SK-N-SH (cell line): ENCODE measurements at regions not wholly inside any gene's neighbourhood (a gene's known extent, or its start where the extent isn't known, plus 50 kb on each side); places are given as distances from the start of the nearest gene placed in this dataset.
"Not testable (repeated sequence)": the region's sequence is repeated elsewhere in the genome, so short reads cannot be mapped to it uniquely, and the experiment has no call there.

Experiments used
- CTCF ChIA-PET: fragments of 300-600, 350-600 bp; formaldehyde crosslinking; extraction: SDS; loops from one replicate; lab custom pipeline; 2021; lab: Yijun Ruan, JAX
- POLR2A ChIA-PET: fragments of 350-600 bp; sonication (Branson Sonifier 250); formaldehyde crosslinking; extraction: SDS; loops from one replicate; lab custom pipeline; 2020; ENCODE audit warnings: antibody characterized with exemption, inconsistent platforms; lab: Yijun Ruan, JAX
- DNase-seq: peaks from one replicate; pipeline ENCODE4 v3.0.0; 2012
- H2AFZ ChIP-seq: fragments of 200-600 bp; sonication (generic); 2 replicates; pipeline ENCODE4 v1.8.1; 2016; ENCODE audit warnings: antibody characterized with exemption, mild to moderate bottlenecking, low read depth
- H3F3A ChIP-seq: fragments of 200-600 bp; sonication (generic); replicated peaks from 2 replicates; pipeline ENCODE3; 2016; ENCODE audit warnings: antibody characterized with exemption, mild to moderate bottlenecking; ENCODE audit not compliant: insufficient read depth
- H3K27ac ChIP-seq, 2 experiments: fragments of 200-500 bp in 1 of 2; fragments of 200-600 bp in 1 of 2; sonication (Bioruptor generic) in 1 of 2; sonication (generic), shearing (Covaris generic) in 1 of 2; 2 replicates each; pipeline versions ENCODE4 v1.5.1 to v1.6.1; 2014 to 2016; ENCODE audit warnings: low read depth in 2 of 2, inconsistent platforms in 1 of 2, low read length in 1 of 2, mild to moderate bottlenecking in 1 of 2, mixed read lengths in 1 of 2
- H3K27me3 ChIP-seq: fragments of 200-600 bp; sonication (generic), shearing (Covaris generic); 2 replicates; pipeline ENCODE4 v1.6.1; 2016; ENCODE audit warnings: mixed run types; ENCODE audit not compliant: insufficient read depth
- H3K36me3 ChIP-seq, 2 experiments: fragments of 200-500 bp in 1 of 2; fragments of 200-600 bp in 1 of 2; sonication (Bioruptor generic) in 1 of 2; sonication (generic) in 1 of 2; replicated peaks in 1 of 2; 2 replicates each; pipeline versions ENCODE3 to v1.5.1; 2014 to 2016; ENCODE audit warnings: low read length in 1 of 2, mild to moderate bottlenecking in 1 of 2; ENCODE audit not compliant: insufficient read depth in 2 of 2, control insufficient read depth in 1 of 2
- H3K4me1 ChIP-seq, 2 experiments: fragments of 200-500 bp in 1 of 2; fragments of 200-600 bp in 1 of 2; sonication (Bioruptor generic) in 1 of 2; sonication (generic), shearing (Covaris generic) in 1 of 2; 2 replicates each; pipeline versions ENCODE4 v1.5.1 to v1.6.1; 2014 to 2016; ENCODE audit warnings: low read depth in 1 of 2, low read length in 1 of 2, mixed run types in 1 of 2; ENCODE audit not compliant: insufficient read depth in 2 of 2, control insufficient read depth in 1 of 2
- H3K4me2 ChIP-seq: fragments of 200-600 bp; sonication (generic), shearing (Covaris generic); 2 replicates; pipeline ENCODE4 v1.6.1; 2017; ENCODE audit warnings: mixed run types
- H3K4me3 ChIP-seq, 2 experiments: fragments of 200-500 bp in 1 of 2; fragments of 200-600 bp in 1 of 2; sonication (Bioruptor generic) in 1 of 2; sonication (generic), shearing (Covaris generic) in 1 of 2; 2 replicates each; pipeline versions ENCODE4 v1.5.1 to v1.8.1; 2014 to 2016; ENCODE audit warnings: low read depth in 2 of 2, inconsistent platforms in 1 of 2, low read length in 1 of 2, mild to moderate bottlenecking in 1 of 2, mixed read lengths in 1 of 2, moderate library complexity in 1 of 2
- H3K79me2 ChIP-seq: fragments of 200-600 bp; sonication (generic); 2 replicates; pipeline ENCODE4 v1.8.1; 2017; ENCODE audit warnings: mild to moderate bottlenecking; ENCODE audit not compliant: insufficient read depth
- H3K9ac ChIP-seq: fragments of 200-600 bp; sonication (generic); 2 replicates; pipeline ENCODE4 v1.6.1; 2017; ENCODE audit warnings: mixed run types
- H3K9me2 ChIP-seq: fragments of 200-600 bp; sonication (generic); 2 replicates; pipeline ENCODE4 v1.6.1; 2017; ENCODE audit warnings: mixed run types
- H3K9me3 ChIP-seq: fragments of 200-600 bp; sonication (generic); 2 replicates; pipeline ENCODE4 v1.6.1; 2017; ENCODE audit warnings: mixed run types, mild to moderate bottlenecking, moderate library complexity
- H4K20me1 ChIP-seq: fragments of 200-600 bp; sonication (generic); 2 replicates; pipeline ENCODE4 v1.6.1; 2017; ENCODE audit warnings: mild to moderate bottlenecking, mixed run types; ENCODE audit not compliant: insufficient read depth
- GABPA ChIP-seq: IDR thresholded peaks from 2 replicates; pipeline ENCODE4 v1.4.0; 2012; ENCODE audit warnings: low read depth, mild to moderate bottlenecking
- JUND ChIP-seq: IDR thresholded peaks from 2 replicates; pipeline ENCODE4 v1.4.0; 2012
- NRF1 ChIP-seq: IDR thresholded peaks from 2 replicates; pipeline ENCODE4 v1.6.1; 2012; ENCODE audit warnings: low read depth, mild to moderate bottlenecking, low read length
- PBX3 ChIP-seq: IDR thresholded peaks from 2 replicates; pipeline ENCODE4; 2012
- POLR2AphosphoS5 ChIP-seq: IDR thresholded peaks from 2 replicates; pipeline ENCODE4 v1.6.1; 2012; ENCODE audit warnings: low read depth, low read length
- RCOR1 ChIP-seq: fragments of 150-350 bp; IDR thresholded peaks from 2 replicates; pipeline ENCODE4 v1.6.1; 2017; ENCODE audit warnings: antibody characterized with exemption, low read length
- RFX5 ChIP-seq: IDR thresholded peaks from 2 replicates; pipeline ENCODE4 v1.6.1; 2012; ENCODE audit warnings: mild to moderate bottlenecking, improper control_type of control experiment, low read length
- TAF1 ChIP-seq: IDR thresholded peaks from 2 replicates; pipeline ENCODE4 v1.6.1; 2012; ENCODE audit warnings: low read depth, mild to moderate bottlenecking, low read length, moderate library complexity, borderline replicate concordance
- USF1 ChIP-seq: IDR thresholded peaks from 2 replicates; pipeline ENCODE4 v1.4.0; 2012; ENCODE audit warnings: low read depth, borderline replicate concordance
- WGBS: methylation state at CpG from one replicate; pipeline ENCODE4 v1.1.6; 2017; ENCODE audit warnings: low lambda C conversion rate; 5-methylcytosine and 5-hydroxymethylcytosine counted together
- TF ChIP-seq, protein P1 (sequence below): fragments of 200-600 bp; sonication (generic); IDR thresholded peaks from 2 replicates; pipeline ENCODE4 v1.6.1; 2017; ENCODE audit warnings: antibody characterized with exemption, mild to moderate bottlenecking, moderate library complexity

- WGBS: 71% methylated on average over 4 of the region's 4 CpGs
- Histone ChIP-seq H3K27me3 (no peaks in the 10 kb centered on the region), H3K4me3 (no peak overlapping the region), H3K4me2 (no peak overlapping the region), H3K4me1 (no peaks in the 10 kb centered on the region), H3K27ac (no peak overlapping the region), H3K9me3 (no peaks in the 10 kb centered on the region), H3K36me3 (no peaks in the 10 kb centered on the region), H3F3A (no peaks in the 10 kb centered on the region), H3K9ac (no peak overlapping the region), H2AFZ (no peak overlapping the region), H3K9me2 (no peaks in the 10 kb centered on the region), H4K20me1 (no peaks in the 10 kb centered on the region), H3K79me2 (no peaks in the 10 kb centered on the region)
- CTCF ChIA-PET: no interaction called here
- no peak for DNase-seq
- POLR2A ChIA-PET: no interaction called here
- no peak for TF ChIP-seq RCOR1
These were observed 1312.5 kb downstream of the DSC3 start for GRCh38 chr18:29730073-29730472.

DNA sequence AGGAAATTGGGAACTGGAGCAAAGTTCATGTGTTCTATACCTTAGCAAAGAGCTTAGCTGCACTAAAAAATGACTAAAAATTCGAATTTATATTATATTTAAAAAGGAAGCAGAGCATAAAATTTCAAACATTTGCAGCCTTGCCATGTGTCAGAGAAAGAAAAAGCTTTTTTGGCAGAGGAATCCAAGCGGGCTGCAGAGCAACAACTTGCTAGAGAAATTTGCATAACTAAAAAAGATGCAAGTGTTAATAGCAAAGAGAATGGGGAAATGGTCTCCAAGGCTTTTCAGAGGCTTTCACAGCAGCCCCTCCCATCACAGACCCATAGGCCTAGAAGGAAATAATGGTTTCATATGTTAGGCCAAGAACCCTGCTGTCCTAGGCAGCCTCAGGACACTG is 1315.9 kb downstream of the DSC3 start:
- POLR2A ChIA-PET: no interaction called here

GRCh38 chr18:29723486-29723885 is 1319.1 kb downstream of the DSC3 start:
- H3K4me2 ChIP-seq, CTCF ChIA-PET, H3K4me3 ChIP-seq: not testable (repeated sequence)

More for the DNA sequence above, 1315.9 kb downstream of the DSC3 start:
- no peak overlapping the region for H3K27ac ChIP-seq
- no peak overlapping the region for H3K4me3 ChIP-seq
- no peaks in the 10 kb centered on the region for H3K79me2 ChIP-seq
- no peaks in the 10 kb centered on the region for H3F3A ChIP-seq
- H3K9me2 ChIP-seq: no peaks in the 10 kb centered on the region
- H3K4me1 ChIP-seq: no peaks in the 10 kb centered on the region
- H2AFZ ChIP-seq: no peak overlapping the region
- H4K20me1 ChIP-seq: no peaks in the 10 kb centered on the region
- WGBS: 24% methylated on average over 2 of the region's 2 CpGs
- no peaks in the 10 kb centered on the region for H3K27me3 ChIP-seq
- CTCF ChIA-PET: no interaction called here
- H3K36me3 ChIP-seq: no peaks in the 10 kb centered on the region
- no peak overlapping the region for H3K9ac ChIP-seq
- H3K4me2 ChIP-seq: no peak overlapping the region
- H3K9me3 ChIP-seq: no peaks in the 10 kb centered on the region
- no peak for DNase-seq
- TF ChIP-seq JUND (no peak), GABPA (no peak), NRF1 (no peak), PBX3 (no peak), TAF1 (no peak), RCOR1 (no peak), USF1 (no peak), RFX5 (no peak), POLR2AphosphoS5 (no peak)
- TF ChIP-seq, protein P1, sequence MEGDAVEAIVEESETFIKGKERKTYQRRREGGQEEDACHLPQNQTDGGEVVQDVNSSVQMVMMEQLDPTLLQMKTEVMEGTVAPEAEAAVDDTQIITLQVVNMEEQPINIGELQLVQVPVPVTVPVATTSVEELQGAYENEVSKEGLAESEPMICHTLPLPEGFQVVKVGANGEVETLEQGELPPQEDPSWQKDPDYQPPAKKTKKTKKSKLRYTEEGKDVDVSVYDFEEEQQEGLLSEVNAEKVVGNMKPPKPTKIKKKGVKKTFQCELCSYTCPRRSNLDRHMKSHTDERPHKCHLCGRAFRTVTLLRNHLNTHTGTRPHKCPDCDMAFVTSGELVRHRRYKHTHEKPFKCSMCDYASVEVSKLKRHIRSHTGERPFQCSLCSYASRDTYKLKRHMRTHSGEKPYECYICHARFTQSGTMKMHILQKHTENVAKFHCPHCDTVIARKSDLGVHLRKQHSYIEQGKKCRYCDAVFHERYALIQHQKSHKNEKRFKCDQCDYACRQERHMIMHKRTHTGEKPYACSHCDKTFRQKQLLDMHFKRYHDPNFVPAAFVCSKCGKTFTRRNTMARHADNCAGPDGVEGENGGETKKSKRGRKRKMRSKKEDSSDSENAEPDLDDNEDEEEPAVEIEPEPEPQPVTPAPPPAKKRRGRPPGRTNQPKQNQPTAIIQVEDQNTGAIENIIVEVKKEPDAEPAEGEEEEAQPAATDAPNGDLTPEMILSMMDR: no peak

DNA sequence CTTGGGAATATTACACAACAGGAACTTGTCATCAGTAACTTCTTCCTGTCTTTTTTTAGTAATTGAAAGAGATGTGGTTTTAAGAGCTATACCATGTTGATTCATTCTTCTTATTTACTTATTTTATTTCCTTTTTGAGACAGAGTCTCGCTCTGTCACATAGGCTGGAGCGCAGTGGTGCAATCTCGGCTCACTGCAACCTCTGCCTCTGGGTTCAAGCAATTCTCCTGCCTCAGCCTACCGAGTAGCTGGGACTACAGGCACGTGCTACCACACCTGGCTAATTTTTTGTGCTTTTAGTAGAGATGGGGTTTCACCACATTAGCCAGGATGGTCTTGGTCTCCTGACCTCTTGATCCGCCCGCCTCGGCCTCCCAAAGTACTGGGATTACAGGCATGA is 1326.6 kb downstream of the DSC3 start:
- 79% methylated on average over 8 of the region's 8 CpGs for WGBS
- H3K9ac ChIP-seq, H3K4me2 ChIP-seq, DNase-seq, H3K27ac ChIP-seq, H2AFZ ChIP-seq, H3K9me2 ChIP-seq, H3F3A ChIP-seq, H3K36me3 ChIP-seq, H4K20me1 ChIP-seq, H3K27me3 ChIP-seq, H3K9me3 ChIP-seq, H3K4me3 ChIP-seq, H3K79me2 ChIP-seq, H3K4me1 ChIP-seq, POLR2A ChIA-PET: not testable (repeated sequence)
- CTCF ChIA-PET: interaction anchor here (1.0 to 1.4 kb wide), 2 partner anchors 159 to 564 kb away, joined by 3 read pairs; no protein-coding TSS in a partner anchor

More at GRCh38 chr18:29723486-29723885, 1319.1 kb downstream of the DSC3 start:
- POLR2A ChIA-PET, H3F3A ChIP-seq, H3K36me3 ChIP-seq, H2AFZ ChIP-seq, H3K4me1 ChIP-seq, H4K20me1 ChIP-seq, H3K79me2 ChIP-seq, H3K9me3 ChIP-seq, H3K27ac ChIP-seq, H3K9ac ChIP-seq, H3K9me2 ChIP-seq, DNase-seq, H3K27me3 ChIP-seq: not testable (repeated sequence)
- no CpG with 5 or more reads among the region's 21 CpGs for WGBS
